ENCODE measurements at regions not wholly inside any gene's neighbourhood (a gene's known extent, or its start where the extent isn't known, plus 50 kb on each side); places are given as distances from the start of the nearest gene placed in this dataset.

- Mint-ChIP-seq H3K9me3 (ENCODE audit: low read depth) (no peaks in the 10 kb centered on the region), H3K4me3 (ENCODE audit: unreplicated experiment) (no peak overlapping the region), H3K27ac (ENCODE audit: unreplicated experiment) (no peak overlapping the region), H3K4me1 (ENCODE audit: low read depth) (peaks cover 8% of the 10 kb centered on the region), H3K27me3 (ENCODE audit: low read depth) (no peaks in the 10 kb centered on the region), H3K36me3 (ENCODE audit: low read depth) (no peaks in the 10 kb centered on the region)
- no peak for DNase-seq (ENCODE audit: low spot score)
- no peak for TF ChIP-seq CTCF (IDR thresholded peaks at IDR 0.05)
Observed at GRCh38 chr18:44075038-44075437, 605.6 kb upstream of the SETBP1 start.

- H3K27ac Mint-ChIP-seq (ENCODE audit: unreplicated experiment), result peak overlapping the region; percentile 51
- peaks cover 3% of the 10 kb centered on the region for H3K9me3 Mint-ChIP-seq (ENCODE audit: low read depth)
- no peak for DNase-seq (ENCODE audit: low spot score)
- TF ChIP-seq CTCF (IDR thresholded peaks at IDR 0.05), result no peak
- H3K4me3 Mint-ChIP-seq (ENCODE audit: unreplicated experiment), result no peak overlapping the region
- no peaks in the 10 kb centered on the region for H3K36me3 Mint-ChIP-seq (ENCODE audit: low read depth)
- H3K27me3 Mint-ChIP-seq (ENCODE audit: low read depth), result no peaks in the 10 kb centered on the region
- H3K4me1 Mint-ChIP-seq (ENCODE audit: low read depth), result peaks cover 12% of the 10 kb centered on the region
Observed at GRCh38 chr18:44079606-44080005, 601.1 kb upstream of the SETBP1 start.

GRCh38 chr18:44080054-44080453 lies 600.6 kb upstream of the SETBP1 start:
- Mint-ChIP-seq H3K4me1 (ENCODE audit: low read depth) (peaks cover 12% of the 10 kb centered on the region), H3K27me3 (ENCODE audit: low read depth) (no peaks in the 10 kb centered on the region), H3K36me3 (ENCODE audit: low read depth) (no peaks in the 10 kb centered on the region), H3K27ac (ENCODE audit: unreplicated experiment) (no peak overlapping the region), H3K4me3 (ENCODE audit: unreplicated experiment) (no peak overlapping the region), H3K9me3 (ENCODE audit: low read depth) (peaks cover 3% of the 10 kb centered on the region)
- no peak for TF ChIP-seq CTCF (IDR thresholded peaks at IDR 0.05)
- no peak for DNase-seq (ENCODE audit: low spot score)

DNA sequence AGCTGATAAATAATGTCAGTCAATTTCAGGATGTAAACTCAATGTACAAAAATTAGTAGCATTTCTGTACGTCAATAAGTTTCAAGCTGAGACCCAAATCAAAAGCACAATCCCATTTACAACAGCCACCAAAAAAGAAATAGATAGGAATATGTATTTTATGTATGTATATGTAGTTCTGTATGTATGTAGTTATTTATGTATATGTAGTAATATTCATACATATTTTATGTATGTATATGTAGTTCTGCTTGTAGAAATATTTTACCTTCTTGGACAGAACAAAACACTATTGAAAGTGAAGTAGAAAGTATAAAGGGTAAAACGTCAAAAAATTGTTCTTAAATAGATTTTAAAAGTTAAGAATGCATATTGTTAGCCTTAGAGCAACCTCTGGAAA lies 591.0 kb upstream of the SETBP1 start:
- DNase-seq (ENCODE audit: low spot score), result no peak
- no peak overlapping the region for H3K4me3 Mint-ChIP-seq (ENCODE audit: unreplicated experiment)
- TF ChIP-seq CTCF (IDR thresholded peaks at IDR 0.05), result no peak
- no peaks in the 10 kb centered on the region for H3K36me3 Mint-ChIP-seq (ENCODE audit: low read depth)
- no peaks in the 10 kb centered on the region for H3K9me3 Mint-ChIP-seq (ENCODE audit: low read depth)
- peaks cover 9% of the 10 kb centered on the region for H3K4me1 Mint-ChIP-seq (ENCODE audit: low read depth)
- no peaks in the 10 kb centered on the region for H3K27me3 Mint-ChIP-seq (ENCODE audit: low read depth)
- H3K27ac Mint-ChIP-seq (ENCODE audit: unreplicated experiment), result no peak overlapping the region

- Mint-ChIP-seq H3K4me3 (ENCODE audit: unreplicated experiment) (no peak overlapping the region), H3K27me3 (ENCODE audit: low read depth) (no peaks in the 10 kb centered on the region), H3K27ac (ENCODE audit: unreplicated experiment) (no peak overlapping the region), H3K4me1 (ENCODE audit: low read depth) (peaks cover 9% of the 10 kb centered on the region), H3K9me3 (ENCODE audit: low read depth) (peaks cover 4% of the 10 kb centered on the region), H3K36me3 (ENCODE audit: low read depth) (no peaks in the 10 kb centered on the region)
- no peak for TF ChIP-seq CTCF (IDR thresholded peaks at IDR 0.05)
- no peak for DNase-seq (ENCODE audit: low spot score)
Observed at GRCh38 chr18:44090453-44090852, 590.2 kb upstream of the SETBP1 start.

Measured in chondrocyte (in vitro differentiated cells).